Activated CD8-positive, alpha-beta memory T cell treated with anti-CD3 and anti-CD28 coated beads for 48 hours (primary cell): ENCODE measurements at regions not wholly inside any gene's neighbourhood (a gene's known extent, or its start where the extent isn't known, plus 50 kb on each side); places are given as distances from the start of the nearest gene placed in this dataset.

ENCODE experiments used
- DNase-seq, 3 experiments: peaks; one replicate each; pipeline ENCODE4 v3.0.0-alpha.2; 2020; ENCODE audit warnings: low read depth in 2 of 3, low spot score in 2 of 3

DNA sequence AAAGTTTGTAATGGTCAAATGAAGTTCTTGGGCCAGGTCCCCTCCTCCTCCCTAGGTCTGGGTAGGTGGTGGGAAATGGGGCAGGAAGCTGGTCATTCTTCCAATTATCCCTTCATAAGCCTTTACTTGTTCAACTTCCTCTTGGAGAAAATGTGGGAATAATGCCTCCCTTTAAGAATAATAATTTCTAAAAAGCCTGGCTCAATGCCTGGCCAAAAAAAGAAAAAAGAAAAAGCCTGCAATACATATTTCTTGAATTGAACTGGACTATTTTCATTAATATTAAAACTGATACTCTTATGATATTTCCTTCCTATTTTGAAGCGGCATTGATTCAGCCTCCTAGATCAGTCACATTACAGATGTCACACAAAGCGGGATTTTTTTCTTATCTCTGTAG, 600.9 kb downstream of the CCDC171 start:
- no peak for DNase-seq

GRCh38 chr9:16154521-16155078, 601.8 kb downstream of the CCDC171 start:
- no peak for DNase-seq

DNA sequence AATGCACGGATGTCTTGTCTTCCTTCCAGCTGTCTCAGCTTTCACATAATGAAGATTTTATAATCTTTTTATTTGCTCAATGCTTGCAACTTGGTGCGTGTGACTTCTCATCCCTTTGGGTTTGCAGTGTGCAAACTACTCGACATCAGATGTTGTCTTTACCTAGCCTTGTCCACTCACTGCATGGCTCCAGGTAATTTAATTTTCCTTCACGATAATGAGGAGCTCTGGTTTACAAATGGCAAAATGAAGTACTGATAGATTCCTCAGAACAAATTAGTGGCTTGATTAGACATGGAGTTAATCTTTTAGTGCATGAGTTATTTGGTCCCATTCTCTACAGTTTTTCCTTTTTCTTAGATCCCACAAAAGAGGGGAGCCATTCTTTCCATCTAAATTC, 603.0 kb downstream of the CCDC171 start:
- no peak for DNase-seq

- no peak for DNase-seq
Observed at GRCh38 chr9:16157216-16157615, 604.4 kb downstream of the CCDC171 start.

DNA sequence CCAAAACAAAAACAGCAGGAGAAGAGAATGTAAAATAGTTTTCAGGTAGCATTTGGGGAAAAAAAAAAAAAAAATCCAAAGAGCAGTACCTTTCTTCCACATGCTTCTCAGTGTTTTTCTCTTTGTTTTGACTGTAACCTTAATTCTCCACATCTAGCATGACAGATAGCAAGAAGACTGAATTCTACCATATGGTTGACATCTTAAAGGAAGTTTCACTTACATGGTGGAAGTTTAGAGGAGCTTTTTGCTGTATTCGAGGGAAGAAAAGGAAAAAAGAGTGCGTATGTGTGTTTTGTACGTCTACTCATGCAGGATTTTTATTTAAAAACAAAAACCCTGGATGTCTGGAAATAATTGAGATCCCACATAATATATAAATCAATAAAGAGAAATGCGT, 604.8 kb downstream of the CCDC171 start:
- no peak for DNase-seq

GRCh38 chr9:16158093-16158492, 605.2 kb downstream of the CCDC171 start:
- no peak for DNase-seq

GRCh38 chr9:16161483-16161882, 608.6 kb downstream of the CCDC171 start:
- no peak for DNase-seq

DNA sequence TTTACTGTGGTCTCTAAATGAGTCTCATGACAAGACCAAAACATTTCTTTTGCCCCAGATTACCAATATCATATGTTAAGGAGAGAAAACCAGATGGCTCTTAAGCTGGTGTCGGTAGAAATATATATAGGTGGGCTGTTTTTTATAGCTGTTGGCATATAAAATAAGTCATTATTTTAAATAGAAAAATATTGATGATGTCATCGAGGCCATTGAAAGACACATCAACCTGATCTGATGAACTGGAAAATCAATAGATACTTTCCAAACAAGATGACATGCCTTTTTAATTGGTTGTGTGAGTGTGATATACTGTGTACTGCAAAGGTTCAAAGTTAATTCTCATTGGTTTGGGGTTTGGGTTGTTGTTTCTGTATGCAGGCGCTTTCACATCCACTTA, 617.3 kb downstream of the CCDC171 start:
- DNase-seq, result no peak

DNA sequence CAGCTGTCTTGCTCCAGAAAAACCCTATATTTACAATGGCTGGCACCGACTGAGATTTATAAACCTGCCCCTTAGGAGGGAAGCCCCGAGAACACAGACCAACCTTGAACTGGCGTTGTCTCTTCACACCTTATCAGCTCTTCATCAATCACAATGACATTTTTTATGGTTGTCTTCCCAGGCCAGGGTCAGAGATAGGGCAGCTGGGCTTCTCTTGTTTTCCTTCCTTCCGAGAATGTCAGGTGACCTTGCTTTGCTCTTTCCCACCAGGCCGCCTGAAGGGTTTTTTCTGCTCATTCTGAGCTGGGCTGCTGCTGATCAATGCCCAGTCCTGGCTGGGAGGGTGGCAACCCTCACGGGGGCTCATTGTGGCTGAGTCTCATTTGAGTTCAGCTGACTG, 619.1 kb downstream of the CCDC171 start:
- no peak for DNase-seq

GRCh38 chr9:16172796-16173195, 620.0 kb downstream of the CCDC171 start:
- no peak for DNase-seq

DNA sequence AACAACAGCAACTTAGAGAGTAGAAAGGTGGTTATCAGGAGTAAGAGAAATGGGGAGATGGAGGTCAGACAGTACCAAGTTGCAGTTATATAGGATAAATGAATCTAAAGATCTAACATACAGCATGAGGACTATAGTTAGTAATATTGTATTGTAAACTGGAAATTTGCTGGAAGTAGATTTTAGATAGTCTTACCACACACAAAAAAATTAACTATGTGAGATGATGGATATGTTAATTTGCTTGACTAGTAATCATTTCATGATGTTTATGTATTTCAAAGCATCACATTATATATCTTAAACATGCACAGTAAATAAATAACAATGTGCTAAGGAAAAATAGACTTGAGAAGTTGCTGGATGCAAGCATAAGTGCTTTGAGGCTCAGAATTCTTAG, 622.1 kb downstream of the CCDC171 start:
- DNase-seq, result no peak

GRCh38 chr9:16175461-16175860, 622.6 kb downstream of the CCDC171 start:
- no peak for DNase-seq

DNA sequence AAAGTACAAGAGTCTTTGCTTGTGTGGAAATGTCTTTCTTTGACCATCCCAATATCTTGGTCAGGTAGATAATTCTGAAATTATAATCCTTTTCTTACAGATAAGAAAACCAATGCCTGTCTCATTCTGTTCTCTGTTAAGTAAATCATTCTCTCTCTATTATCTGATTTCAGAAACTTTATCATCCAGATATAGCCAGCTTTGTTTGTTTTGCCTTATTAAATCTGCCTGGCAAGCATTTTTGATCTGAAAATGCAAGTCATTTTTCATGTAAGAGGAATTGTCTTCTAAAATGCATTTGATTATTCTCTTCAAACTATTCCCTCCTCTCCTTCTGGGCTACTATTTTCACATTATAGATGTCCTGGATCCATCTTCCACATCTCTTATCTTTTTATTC, 625.5 kb downstream of the CCDC171 start:
- no peak for DNase-seq

DNA sequence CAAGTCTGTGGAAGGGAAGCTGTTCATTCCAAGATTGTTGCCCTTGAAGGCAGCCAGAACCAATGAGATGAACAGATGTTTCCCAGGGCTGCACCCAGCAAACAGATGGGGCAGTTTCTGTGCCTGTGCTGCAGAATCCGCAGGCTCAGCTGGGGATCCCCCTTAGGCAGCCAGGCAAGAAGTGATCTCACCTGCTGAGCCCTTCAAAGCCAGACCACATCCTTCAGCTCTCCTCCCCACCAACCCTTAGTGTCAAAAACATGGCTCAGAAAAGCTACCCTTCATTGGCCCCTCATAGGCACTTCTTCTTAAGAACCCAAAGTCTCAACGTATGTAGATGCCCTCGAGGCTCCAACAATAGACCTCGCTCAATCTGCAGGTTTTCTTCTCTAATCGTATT, 626.7 kb downstream of the CCDC171 start:
- peak in 1 of 3 experiments; percentile 6 for DNase-seq

- no peak for DNase-seq
Observed at GRCh38 chr9:16180091-16180490, 627.2 kb downstream of the CCDC171 start.

DNA sequence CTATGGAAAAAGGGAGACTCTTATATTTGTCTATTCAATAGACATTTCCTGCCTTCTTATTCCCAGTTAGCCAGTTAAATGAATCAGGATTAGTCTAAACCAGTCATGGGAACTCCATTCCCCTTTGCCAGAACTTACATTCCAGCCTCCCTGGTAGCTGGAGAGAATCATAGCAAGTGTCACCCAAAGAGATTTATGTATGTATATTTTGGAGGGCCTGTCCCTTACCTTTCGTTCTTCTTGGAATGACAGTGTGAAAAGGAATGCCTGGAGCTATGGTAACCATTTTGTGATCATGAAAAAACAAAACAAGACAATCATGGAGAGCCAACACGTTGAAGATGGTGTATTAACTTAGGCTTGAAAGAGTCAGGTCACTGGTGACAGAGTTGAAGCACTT, 627.7 kb downstream of the CCDC171 start:
- DNase-seq, result no peak

- DNase-seq, result no peak
Observed at GRCh38 chr9:16181539-16181938, 628.7 kb downstream of the CCDC171 start.

GRCh38 chr9:16182784-16183183, 629.9 kb downstream of the CCDC171 start:
- DNase-seq, result no peak

GRCh38 chr9:16184964-16185646, 632.3 kb downstream of the CCDC171 start:
- DNase-seq, result no peak

DNA sequence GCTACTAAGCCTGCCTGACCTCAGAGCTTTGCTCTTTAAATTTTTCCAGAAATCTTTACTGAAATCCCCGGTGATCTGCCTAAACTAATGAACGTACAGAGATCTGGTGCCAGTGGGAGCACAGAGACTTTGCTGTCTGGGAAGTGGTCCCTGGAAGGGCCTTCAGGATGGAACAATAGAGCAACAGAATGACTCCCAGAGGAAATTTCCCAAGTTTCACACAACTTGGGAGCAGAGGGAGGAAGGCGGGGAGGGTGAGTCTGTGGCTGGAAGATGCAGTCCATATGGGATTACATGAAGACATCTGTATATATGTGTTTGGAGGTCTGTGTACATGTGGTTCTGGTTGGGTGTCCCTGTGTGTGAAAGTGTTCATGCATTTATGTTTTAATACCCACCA, 638.3 kb downstream of the CCDC171 start:
- no peak for DNase-seq

DNA sequence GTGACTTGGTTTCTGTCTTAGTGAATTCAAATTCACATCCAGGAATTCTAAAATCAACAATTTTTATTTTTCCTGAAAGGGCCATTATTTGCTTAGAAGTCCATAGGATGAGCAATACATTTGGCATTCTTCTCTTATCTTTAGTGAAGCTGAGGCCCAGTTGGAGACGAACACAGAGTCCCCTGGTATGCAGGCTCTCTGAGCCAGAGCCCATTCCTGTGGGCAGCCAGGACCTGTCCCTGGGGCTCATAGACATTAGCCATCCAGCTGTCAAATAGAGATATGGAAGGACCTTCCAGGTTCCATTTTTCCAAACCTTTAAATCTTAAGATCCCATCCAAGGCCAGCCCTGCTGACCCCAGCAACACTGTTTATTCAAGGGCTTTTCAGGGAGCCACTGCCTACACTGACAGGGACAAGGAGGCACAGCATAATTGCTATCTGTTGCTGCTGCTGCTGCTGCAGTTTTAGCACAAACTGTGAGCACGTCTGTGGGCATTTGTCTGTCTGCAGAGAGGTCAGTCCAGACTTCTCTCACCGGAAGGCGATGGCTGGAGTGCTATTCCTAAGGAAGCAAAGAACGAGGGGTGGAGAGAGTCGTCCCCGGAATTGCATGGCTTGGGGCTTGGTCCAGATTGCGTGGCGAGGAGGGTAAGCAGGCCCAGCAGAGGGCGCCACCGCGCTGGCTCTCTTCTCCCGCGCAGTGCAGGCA, 639.0 kb downstream of the CCDC171 start:
- peak in 2 of 3 experiments; percentile 9 to 42 for DNase-seq

- DNase-seq, result no peak
Observed at GRCh38 chr9:16192403-16193017, 639.7 kb downstream of the CCDC171 start.
